Liver (tissue), 3 donors: ENCODE measurements at regions not wholly inside any gene's neighbourhood (a gene's known extent, or its start where the extent isn't known, plus 50 kb on each side); places are given as distances from the start of the nearest gene placed in this dataset.

ENCODE experiments used
- CTCF ChIP-seq: fragments of 150-350 bp; IDR thresholded peaks from 2 replicates; pipeline ENCODE4 v1.5.1; 2017; ENCODE audit warnings: improper control_type of control experiment, low read depth, low read length; ENCODE audit not compliant: missing input control
- EGR1 ChIP-seq, 2 donors: IDR thresholded peaks; 2 replicates each; pipeline ENCODE4 v1.6.1; 2016 to 2018; ENCODE audit warnings: antibody characterized with exemption in 2 of 2, low read depth in 2 of 2
- FOXA1 ChIP-seq: IDR thresholded peaks from 2 replicates; pipeline ENCODE4 v1.6.1; 2016; ENCODE audit warnings: antibody characterized with exemption
- JUND ChIP-seq, 2 donors: IDR thresholded peaks; 2 replicates each; pipeline ENCODE4 v1.6.1; 2016; ENCODE audit warnings: antibody characterized with exemption in 2 of 2
- RAD21 ChIP-seq, 2 donors: IDR thresholded peaks; 2 replicates each; pipeline ENCODE4 v1.6.1; 2016; ENCODE audit warnings: antibody characterized with exemption in 2 of 2, mild to moderate bottlenecking in 2 of 2
- REST ChIP-seq: IDR thresholded peaks from 2 replicates; pipeline ENCODE4 v1.6.1; 2016; ENCODE audit warnings: antibody characterized with exemption, mild to moderate bottlenecking
- TAF1 ChIP-seq: conservative IDR thresholded peaks from 2 replicates; pipeline ENCODE4 v1.6.1; 2016; ENCODE audit warnings: antibody characterized with exemption, mild to moderate bottlenecking
- YY1 ChIP-seq: IDR thresholded peaks from 2 replicates; pipeline ENCODE4 v1.6.1; 2016; ENCODE audit warnings: antibody characterized with exemption, mild to moderate bottlenecking
- ZBTB33 ChIP-seq: IDR thresholded peaks from 2 replicates; pipeline ENCODE4 v1.6.1; 2016; ENCODE audit warnings: antibody characterized with exemption
- donor health status: healthy.
- donor health status: healthy.

GRCh38 chr12:45648070-45648469, 81.4 kb upstream of the ARID2 start:
- TF ChIP-seq CTCF (no peak), RAD21 (IDR thresholded peaks at IDR 0.05) (peak; percentile 56 to 68), REST (peak; percentile 74), TAF1 (no peak), JUND (IDR thresholded peaks at IDR 0.05) (peak; percentile 79 to 84), FOXA1 (peak; percentile 76), ZBTB33 (peak; percentile 83), EGR1 (IDR thresholded peaks at IDR 0.05; ENCODE audit: low read depth in 2 of 2) (peak in 1 of 2 donors; percentile 35), YY1 (peak; percentile 89)
